Erythroblast (primary cell): ENCODE measurements at regions not wholly inside any gene's neighbourhood (a gene's known extent, or its start where the extent isn't known, plus 50 kb on each side); places are given as distances from the start of the nearest gene placed in this dataset.

ENCODE experiments used
- DNase-seq, 2 experiments: peaks; one replicate each; lab custom pipeline; 2025; lab: John Stamatoyannopoulos, UW
- GATA1 ChIP-seq: IDR thresholded peaks from 2 replicates; pipeline ENCODE4 v1.6.1; 2011; ENCODE audit warnings: low read depth, mild to moderate bottlenecking, control low read depth, low read length, moderate library complexity
- POLR2A ChIP-seq: IDR thresholded peaks from 2 replicates; pipeline ENCODE4 v1.6.1; 2011; ENCODE audit warnings: mild to moderate bottlenecking, low read length

DNA sequence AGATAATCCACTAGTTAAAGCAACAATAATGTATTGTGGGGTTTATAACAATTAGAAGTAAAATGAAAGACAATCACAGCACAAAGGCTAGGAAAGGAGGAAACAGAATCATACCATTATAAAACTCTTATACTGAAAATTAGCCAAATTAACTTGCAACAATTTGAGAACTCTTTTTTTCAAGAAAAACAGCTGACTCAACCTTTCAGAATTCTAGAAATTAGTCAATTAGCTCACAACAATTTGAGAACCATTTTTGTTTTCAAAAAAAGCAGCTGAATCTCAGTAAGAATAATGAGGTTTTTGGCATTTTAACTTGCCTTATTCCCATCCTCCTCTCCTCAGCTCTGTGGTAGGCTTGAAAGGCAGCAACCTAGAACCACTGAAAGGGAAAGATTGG is 269.9 kb downstream of the NPR3 start:
- TF ChIP-seq GATA1, result no peak
- no peak for TF ChIP-seq POLR2A
- DNase-seq, result no peak

DNA sequence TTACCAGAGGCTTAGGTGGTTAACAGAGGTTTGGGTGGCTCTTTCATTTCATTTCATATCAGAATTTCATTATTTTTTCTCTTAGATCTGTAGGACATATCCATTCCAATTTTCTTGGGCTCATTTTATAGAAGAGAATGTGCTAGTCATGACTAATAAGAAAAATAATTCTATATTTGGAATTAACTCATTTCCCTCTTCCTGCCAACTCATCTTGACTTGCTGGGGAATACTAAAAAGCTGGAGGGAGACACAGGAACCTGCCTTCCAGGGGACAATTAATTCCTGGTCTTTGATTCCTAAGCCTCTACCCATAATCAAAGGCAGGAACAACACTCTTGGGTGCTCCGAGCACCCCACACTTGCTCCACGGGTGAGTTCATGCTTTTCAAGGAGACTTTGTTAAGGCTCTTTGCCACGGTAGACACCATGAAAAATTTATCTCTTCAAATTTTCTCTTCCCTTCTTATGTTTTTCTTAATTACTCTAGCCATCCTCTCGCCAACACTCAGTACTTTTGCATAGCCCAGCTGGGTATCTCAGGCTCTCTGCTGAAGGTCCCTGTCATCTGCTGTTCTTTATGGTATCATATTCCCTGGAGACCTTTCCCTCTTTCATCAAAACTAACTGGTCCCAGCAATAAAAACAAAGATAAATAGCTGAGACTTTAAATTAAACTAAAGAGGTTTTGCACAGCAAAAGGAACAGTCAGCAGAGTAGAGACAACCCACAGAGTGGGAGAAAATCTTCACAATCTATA is 273.9 kb downstream of the NPR3 start:
- TF ChIP-seq GATA1 (no peak), POLR2A (no peak)
- DNase-seq, result no peak

DNA sequence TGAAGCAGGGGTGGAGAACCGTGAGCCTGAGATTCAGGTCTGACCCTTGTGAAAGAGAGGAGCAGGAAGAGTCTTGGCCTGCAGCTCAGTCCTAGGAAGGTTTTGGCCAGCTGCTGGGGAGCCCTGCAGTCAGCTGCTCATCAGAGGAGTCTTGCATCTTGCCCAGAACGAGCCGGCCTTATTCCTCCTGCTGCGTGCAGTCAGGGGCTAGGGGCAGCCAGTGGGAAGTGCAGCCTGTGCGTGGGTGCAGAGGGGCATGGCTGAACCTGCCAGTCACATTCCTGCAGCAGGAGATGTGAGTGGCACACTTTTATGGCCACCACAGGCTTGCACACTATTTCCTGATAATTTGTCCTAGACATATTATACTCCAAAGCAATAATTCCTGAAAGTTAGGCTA is 278.7 kb downstream of the NPR3 start:
- no peak for TF ChIP-seq GATA1
- TF ChIP-seq POLR2A, result no peak
- no peak for DNase-seq

DNA sequence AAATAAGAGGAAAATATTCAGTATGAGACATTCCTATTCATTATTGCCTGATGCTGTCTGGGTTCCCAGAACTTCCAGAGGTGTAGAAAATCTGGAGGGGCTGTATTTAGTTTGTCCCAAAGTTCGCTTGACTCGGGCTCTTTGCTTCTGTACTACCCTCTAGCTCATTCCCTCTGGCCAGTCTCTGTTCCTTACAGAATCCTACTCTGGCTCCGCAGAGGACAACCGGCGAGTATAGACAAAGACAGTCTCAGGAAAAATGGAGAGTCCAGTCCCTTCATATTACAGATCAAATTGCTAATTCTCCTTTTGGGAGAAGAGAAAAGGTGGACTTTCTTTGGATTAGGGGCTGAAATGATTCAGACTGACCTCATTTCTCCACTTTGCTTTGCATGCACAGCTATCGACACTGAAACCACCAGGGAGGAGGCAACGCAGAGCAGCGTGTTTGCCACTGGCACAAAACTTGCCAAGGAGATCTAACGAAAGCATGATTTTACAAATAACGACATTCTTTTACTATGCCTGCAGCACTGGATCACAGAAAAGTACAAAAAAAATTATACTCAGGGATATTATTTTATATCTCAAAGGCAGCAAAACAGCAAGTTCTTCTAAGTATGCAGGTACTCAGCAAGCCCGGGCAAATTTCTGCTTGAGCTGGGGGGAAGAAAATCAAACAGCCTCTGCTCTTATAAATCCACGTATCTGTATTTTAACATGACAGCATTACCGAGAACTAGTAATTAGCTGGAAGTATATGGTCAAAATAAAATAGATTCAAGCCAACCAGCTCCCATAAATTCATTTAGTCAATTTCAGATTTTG is 279.7 kb downstream of the NPR3 start:
- no peak for TF ChIP-seq POLR2A
- TF ChIP-seq GATA1, result no peak
- DNase-seq, result no peak

DNA sequence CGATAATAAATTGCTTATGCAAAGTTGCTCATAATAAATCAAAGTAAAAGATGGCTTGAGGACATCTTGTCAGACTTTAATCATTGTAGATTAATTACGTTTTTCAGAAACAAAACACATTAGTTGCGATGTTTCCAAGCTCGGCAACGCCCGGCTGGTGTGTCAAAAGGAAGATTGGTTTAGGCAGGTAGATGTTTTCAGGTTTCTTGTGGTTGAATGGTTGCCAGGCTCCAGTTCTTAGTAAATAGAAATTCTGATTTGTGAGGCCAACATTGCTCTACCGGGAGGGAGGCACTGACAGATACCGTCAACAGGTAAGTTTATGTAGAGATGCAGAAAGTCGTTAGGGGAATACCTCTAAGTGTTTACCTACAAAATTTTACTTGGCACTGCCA is 280.3 kb downstream of the NPR3 start:
- TF ChIP-seq GATA1 (no peak), POLR2A (no peak)
- no peak for DNase-seq

DNA sequence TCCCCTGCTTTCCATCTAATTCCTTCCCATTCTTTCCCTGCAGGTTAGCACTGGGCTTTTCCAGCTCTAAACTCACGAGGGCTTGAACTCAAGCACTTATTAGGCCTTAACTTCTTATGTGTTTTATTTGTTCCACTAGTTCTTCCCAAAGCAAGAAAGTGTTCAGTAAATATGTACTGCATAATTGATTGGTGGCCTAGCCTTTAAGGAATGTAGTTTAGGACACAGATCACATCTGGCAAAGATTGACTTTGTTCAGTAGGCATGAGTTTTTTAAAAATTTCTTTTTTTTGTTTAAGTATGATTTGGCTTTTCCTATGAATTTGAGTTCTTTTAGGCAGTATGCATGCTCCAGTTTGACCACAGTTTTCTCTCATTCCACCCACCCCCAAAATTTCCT is 285.2 kb downstream of the NPR3 start:
- TF ChIP-seq POLR2A, result no peak
- no peak for TF ChIP-seq GATA1
- DNase-seq, result no peak

DNA sequence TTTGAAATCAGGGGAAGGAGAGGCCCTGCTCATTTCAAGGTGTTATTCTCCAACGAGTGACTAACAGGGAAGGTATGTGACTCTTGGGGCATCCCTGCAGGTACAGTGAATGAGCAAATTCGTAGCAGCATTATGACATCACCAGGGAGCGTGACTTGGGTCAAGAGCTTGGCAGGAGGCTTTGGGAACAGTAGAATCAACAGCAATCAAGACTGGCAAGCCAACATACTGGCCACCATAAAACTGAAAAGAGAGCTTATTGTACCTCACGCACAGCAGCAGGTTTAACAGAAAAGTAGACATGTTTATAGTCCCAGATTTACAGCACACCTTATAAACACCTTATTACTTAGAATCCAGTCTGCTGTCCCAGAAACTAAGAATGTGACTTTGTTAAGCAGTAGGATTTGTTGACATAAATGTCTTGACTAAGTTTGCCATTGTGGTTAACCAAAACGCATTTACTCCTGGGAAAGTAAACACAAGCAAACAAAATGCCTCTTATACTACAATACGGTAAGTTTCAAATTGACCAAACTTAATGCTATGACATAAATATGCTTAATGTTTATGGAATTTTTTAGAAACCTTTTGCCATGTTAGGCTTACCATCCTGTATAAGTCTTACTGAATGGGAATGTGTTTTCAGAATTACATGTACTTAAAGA is 297.8 kb downstream of the NPR3 start:
- DNase-seq, result no peak
- no peak for TF ChIP-seq POLR2A

DNA sequence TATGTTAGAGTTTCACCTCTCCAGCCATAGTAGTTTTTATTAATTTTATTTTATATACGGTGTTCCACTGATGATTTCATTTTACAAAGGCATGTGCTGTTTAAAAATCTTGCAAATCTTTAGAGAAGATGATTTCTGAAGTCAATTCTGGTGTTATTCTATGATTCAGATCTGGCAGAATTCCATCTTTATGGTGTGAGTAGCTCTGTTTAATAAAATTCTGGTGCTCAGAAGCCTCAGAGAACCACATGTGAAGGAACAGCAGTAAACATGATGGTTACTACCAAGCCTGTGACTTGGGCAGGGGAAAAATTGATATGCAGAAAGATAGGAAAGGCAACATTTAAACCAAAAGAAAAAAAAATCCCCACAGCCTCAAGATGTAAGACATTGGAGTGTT is 299.7 kb downstream of the NPR3 start:
- TF ChIP-seq GATA1 (no peak), POLR2A (no peak)
- DNase-seq, result no peak

DNA sequence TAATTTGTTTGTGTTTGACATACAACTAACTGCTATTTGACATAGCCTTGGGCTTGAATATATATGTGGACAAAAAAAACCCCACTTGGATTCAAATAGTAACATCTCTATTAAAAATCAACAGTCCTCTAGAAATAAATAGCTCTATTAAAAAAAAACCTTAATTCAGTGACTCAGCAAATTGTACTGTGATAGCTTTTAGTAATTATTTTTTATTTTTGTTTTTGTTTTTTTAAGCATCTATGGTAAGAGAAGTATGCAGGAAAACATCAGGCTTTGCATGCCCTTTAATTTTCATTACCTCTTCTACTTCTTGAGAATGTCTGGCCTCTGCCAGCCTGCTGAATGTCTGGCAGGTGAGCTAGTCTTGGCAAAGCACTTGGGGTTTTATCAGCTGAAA is 300.7 kb downstream of the NPR3 start:
- no peak for TF ChIP-seq POLR2A
- no peak for TF ChIP-seq GATA1
- DNase-seq, result no peak

DNA sequence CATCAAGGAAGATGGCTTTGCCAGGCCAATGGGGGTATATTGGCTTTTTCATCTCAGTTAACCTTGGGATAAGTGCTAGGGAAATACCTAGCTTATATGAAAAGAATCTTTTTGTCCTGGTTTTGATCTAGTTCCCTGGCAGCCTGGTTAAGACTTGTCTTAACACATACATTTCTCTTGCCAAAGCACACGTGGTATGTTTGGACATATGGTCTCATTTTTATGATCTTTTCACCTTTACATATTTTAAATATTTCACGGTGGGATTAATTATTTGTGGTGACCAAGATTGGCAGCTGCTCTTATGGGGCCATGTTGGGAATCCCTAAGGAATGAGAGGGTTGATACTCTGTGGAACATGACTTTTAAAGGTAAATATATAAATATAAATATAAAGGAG is 312.5 kb downstream of the NPR3 start:
- DNase-seq, result no peak
- no peak for TF ChIP-seq POLR2A
- no peak for TF ChIP-seq GATA1

DNA sequence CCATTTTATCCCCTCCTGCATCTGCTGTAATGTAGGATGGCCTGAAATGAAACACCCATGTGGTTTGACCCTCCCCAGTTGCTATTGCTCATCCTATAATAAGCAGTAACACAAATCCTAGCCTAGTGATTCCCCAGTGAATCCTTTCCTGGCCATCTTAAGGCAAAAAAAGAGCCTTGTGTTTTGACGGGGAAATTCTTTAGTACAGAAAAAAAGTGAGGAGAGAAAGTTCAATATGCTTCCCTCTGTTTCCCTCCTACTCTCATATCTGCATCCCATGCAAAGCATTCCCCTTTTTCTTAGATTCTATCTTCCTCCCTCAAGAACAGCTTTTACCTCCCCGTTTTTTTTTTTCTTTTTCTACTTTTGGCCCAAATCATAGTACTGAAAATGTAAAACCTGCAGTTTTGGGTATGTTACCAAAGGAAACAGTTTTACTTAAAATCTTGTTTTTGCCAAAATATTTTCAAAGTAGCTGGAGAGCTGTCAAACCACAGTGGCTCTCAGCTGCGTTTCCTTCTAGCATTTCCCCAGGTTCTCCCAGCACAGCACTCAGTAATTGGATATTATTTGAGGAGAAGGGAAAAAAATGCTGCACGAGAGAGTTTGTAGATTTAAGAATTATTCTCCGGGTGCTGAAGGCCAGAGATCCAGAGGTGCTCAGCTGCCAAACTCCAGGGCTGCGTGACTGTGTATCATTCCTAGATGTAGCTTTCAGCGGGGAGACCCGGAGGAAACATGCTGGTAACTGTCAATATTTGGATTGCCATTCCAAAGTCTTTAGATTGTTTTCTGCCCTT is 321.4 kb downstream of the NPR3 start:
- no peak for DNase-seq
- TF ChIP-seq POLR2A, result no peak
- no peak for TF ChIP-seq GATA1

DNA sequence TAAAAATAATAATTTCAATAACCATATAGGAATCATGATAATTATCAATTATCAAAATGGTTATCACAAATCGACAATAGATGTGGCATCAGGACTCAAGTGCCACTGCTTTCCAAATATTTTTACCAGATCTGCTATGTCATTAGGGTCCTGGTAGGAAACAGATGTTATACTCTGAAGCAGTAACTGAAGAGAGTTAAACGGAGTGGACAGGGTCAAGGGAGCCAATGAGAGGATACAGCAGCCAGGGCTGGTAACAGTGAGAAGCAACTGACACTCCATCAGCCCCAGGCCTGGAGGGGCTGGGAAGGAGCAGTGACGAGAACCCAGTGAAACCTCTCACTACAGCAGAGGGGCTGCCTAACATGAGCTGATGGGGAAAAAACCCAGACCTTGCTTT is 322.4 kb downstream of the NPR3 start:
- no peak for DNase-seq
- no peak for TF ChIP-seq POLR2A
- TF ChIP-seq GATA1, result no peak

DNA sequence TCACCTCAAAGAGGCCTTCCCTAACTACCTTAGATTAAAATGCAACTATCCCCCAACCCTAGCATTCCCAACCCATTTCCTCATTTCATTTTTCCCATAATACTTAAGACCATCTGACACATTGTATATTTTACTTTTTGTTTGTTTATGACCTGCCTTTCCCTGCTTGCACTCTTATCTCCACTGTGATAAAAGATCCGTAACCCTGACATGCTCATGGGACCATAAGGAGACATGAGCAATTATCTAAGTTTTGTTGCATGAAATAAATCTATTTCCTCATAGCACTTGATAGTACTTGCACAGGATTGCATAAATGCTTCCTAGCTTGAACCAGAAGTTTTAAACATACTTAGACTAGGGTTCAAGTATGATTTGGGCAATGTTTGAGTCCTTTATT is 323.7 kb downstream of the NPR3 start:
- TF ChIP-seq GATA1 (no peak), POLR2A (no peak)
- no peak for DNase-seq

DNA sequence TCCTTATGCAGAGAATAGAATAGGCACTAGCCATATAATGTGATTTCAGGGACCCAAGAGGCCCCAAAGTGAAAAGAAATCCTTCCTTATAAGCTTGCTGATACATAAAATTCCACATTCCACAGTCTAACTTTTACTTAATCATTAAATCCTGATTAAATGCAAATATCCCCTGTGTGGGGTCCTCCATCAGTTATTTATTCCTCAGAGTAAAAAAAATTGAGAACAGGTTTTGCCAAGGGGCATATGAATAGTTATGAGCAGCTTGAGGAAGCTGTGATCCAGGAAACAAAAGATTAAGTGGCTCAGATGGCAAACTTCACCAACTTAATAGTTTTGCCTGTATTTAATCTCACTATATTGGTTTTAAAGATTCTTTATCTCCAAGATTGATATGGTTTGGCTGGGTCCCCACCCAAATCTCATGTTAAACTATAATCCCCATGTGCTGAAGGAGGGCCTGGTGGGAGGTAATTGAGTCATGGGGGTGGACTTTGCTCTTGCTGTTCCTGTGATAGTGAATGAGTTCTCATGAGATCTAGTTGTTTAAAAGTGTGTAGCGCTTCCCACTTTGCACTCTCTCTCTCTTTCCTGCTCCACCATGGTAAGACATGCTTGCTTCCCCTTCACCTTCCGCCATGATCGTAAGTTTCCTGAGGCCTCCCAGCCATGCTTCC is 324.9 kb downstream of the NPR3 start:
- no peak for DNase-seq
- TF ChIP-seq POLR2A (no peak), GATA1 (no peak)
